IMR-90 (cell line): ENCODE measurements at regions not wholly inside any gene's neighbourhood (a gene's known extent, or its start where the extent isn't known, plus 50 kb on each side); places are given as distances from the start of the nearest gene placed in this dataset.
"Not testable (repeated sequence)": the region's sequence is repeated elsewhere in the genome, so short reads cannot be mapped to it uniquely, and the experiment has no call there.

Source experiments
- ATAC-seq: fragments of 200-7000 bp; cut with Tn5 transposase; 2 replicates; pipeline ENCODE4 v1.9.1; 2020; ENCODE audit warnings: low read depth, mild to moderate bottlenecking, moderate library complexity
- BruUV-seq: library from RNA; stranded (reverse); fragments of 400-500 nt; replicated peaks from 2 replicates; lab custom pipeline; 2021; lab: Mats Ljungman, UMichigan
- CTCF ChIA-PET: fragments of 300-600 bp; formaldehyde crosslinking; extraction: SDS; loops from one replicate; lab custom pipeline; 2021; ENCODE audit warnings: antibody characterized with exemption; lab: Yijun Ruan, JAX
- POLR2A ChIA-PET: fragments of 300-600 bp; sonication (Branson Sonifier 250); formaldehyde crosslinking; loops from one replicate; lab custom pipeline; 2022; ENCODE audit warnings: antibody characterized with exemption; ENCODE audit not compliant: unreplicated experiment; lab: Charles Lee
- DNase-seq: peaks from one replicate; pipeline ENCODE4 v3.0.0; 2013
- H2AFZ ChIP-seq: replicated peaks from 2 replicates; pipeline ENCODE3; 2013; ENCODE audit warnings: low read length, mild to moderate bottlenecking; ENCODE audit not compliant: poor library complexity
- H2AK5ac ChIP-seq: 2 replicates; pipeline ENCODE4 v1.6.1; 2013; ENCODE audit warnings: low read depth, low read length, inconsistent platforms
- H2AK9ac ChIP-seq: replicated peaks from 2 replicates; pipeline ENCODE3; 2013; ENCODE audit warnings: mild to moderate bottlenecking, low read depth, low read length, moderate library complexity; ENCODE audit not compliant: poor library complexity
- H2BK120ac ChIP-seq: 2 replicates; pipeline ENCODE4 v1.6.1; 2013; ENCODE audit warnings: low read depth, low read length, inconsistent platforms
- H2BK15ac ChIP-seq: 3 replicates; pipeline ENCODE4 v1.6.1; 2013; ENCODE audit warnings: low read depth, low read length, inconsistent platforms
- H2BK20ac ChIP-seq: 2 replicates; pipeline ENCODE4 v1.6.1; 2013; ENCODE audit warnings: low read depth, mild to moderate bottlenecking, inconsistent platforms, low read length, moderate library complexity
- H2BK5ac ChIP-seq: 2 replicates; pipeline ENCODE4 v1.6.1; 2013; ENCODE audit warnings: mild to moderate bottlenecking, low read depth, low read length, inconsistent platforms; ENCODE audit not compliant: poor library complexity, severe bottlenecking
- H3K14ac ChIP-seq: replicated peaks from 2 replicates; pipeline ENCODE4 v1.6.1; 2013; ENCODE audit warnings: low read depth, low read length, inconsistent platforms
- H3K18ac ChIP-seq: 2 replicates; pipeline ENCODE4 v1.6.1; 2013; ENCODE audit warnings: low read depth, low read length, control low read depth
- H3K23ac ChIP-seq: 2 replicates; pipeline ENCODE4 v1.6.1; 2013; ENCODE audit warnings: low read depth, low read length, inconsistent platforms
- H3K27ac ChIP-seq: 2 replicates; pipeline ENCODE4 v1.5.1; 2013; ENCODE audit warnings: mild to moderate bottlenecking, control low read depth, low read length; ENCODE audit not compliant: insufficient read depth
- H3K27me3 ChIP-seq: 2 replicates; pipeline ENCODE4 v1.6.1; 2013; ENCODE audit warnings: low read length; ENCODE audit not compliant: control insufficient read depth, insufficient read depth
- H3K36me3 ChIP-seq: 2 replicates; pipeline ENCODE4 v1.6.1; 2013; ENCODE audit warnings: low read length, mixed read lengths; ENCODE audit not compliant: control insufficient read depth, insufficient read depth
- H3K4ac ChIP-seq: 2 replicates; pipeline ENCODE4 v1.6.1; 2013; ENCODE audit warnings: low read depth, low read length, inconsistent platforms
- H3K4me1 ChIP-seq: 2 replicates; pipeline ENCODE4 v1.6.1; 2013; ENCODE audit warnings: low read length, mixed read lengths; ENCODE audit not compliant: control insufficient read depth, insufficient read depth
- H3K4me2 ChIP-seq: 2 replicates; pipeline ENCODE4 v1.6.1; 2013; ENCODE audit warnings: low read depth, mild to moderate bottlenecking, control low read depth, low read length, moderate library complexity
- H3K4me3 ChIP-seq: 2 replicates; pipeline ENCODE4 v1.5.1; 2013; ENCODE audit warnings: low read depth, mild to moderate bottlenecking, control low read depth, low read length, moderate library complexity; ENCODE audit not compliant: insufficient read depth
- H3K56ac ChIP-seq: 2 replicates; pipeline ENCODE4 v1.6.1; 2013; ENCODE audit warnings: low read length, inconsistent platforms; ENCODE audit not compliant: insufficient read depth; ENCODE audit errors: extremely low read depth
- H3K79me1 ChIP-seq, 2 experiments: 2 replicates each; pipeline ENCODE4 v1.6.1; 2013; ENCODE audit warnings: low read length in 2 of 2, inconsistent platforms in 1 of 2, low read depth in 1 of 2
- H3K9ac ChIP-seq: 2 replicates; pipeline ENCODE4 v1.6.1; 2013; ENCODE audit warnings: low read depth, low read length, control low read depth
- H3K9me1 ChIP-seq: 2 replicates; pipeline ENCODE4 v1.6.1; 2013; ENCODE audit warnings: low read length, inconsistent platforms; ENCODE audit not compliant: insufficient read depth
- H3K9me3 ChIP-seq: 2 replicates; pipeline ENCODE4 v1.6.1; 2013; ENCODE audit warnings: low read length; ENCODE audit not compliant: control insufficient read depth, insufficient read depth
- H4K20me1 ChIP-seq: 2 replicates; pipeline ENCODE4 v1.6.1; 2013; ENCODE audit warnings: low read length, inconsistent platforms; ENCODE audit not compliant: insufficient read depth
- H4K5ac ChIP-seq: 2 replicates; pipeline ENCODE4 v1.6.1; 2013; ENCODE audit warnings: mild to moderate bottlenecking, low read depth, low read length, control low read depth
- H4K8ac ChIP-seq, 2 experiments: 2 replicates each; pipeline ENCODE4 v1.6.1; 2013; ENCODE audit warnings: low read depth in 2 of 2, low read length in 2 of 2, control low read depth in 1 of 2, inconsistent platforms in 1 of 2
- H4K91ac ChIP-seq: 2 replicates; pipeline ENCODE4 v1.6.1; 2013; ENCODE audit warnings: low read depth, low read length, inconsistent platforms; ENCODE audit not compliant: insufficient read depth
- WGBS, 2 experiments: methylation state at CpG; one replicate each; pipeline versions ENCODE4 v1.1.5 to v1.1.7; 2013; ENCODE audit warnings: missing lambda C conversion rate in 2 of 2; ENCODE audit not compliant: insufficient read length in 1 of 2; ENCODE audit errors: extremely low coverage in 2 of 2; 5-methylcytosine and 5-hydroxymethylcytosine counted together
- dilution Hi-C: fragments of 300-500 bp; cut with HindIII; formaldehyde crosslinking; loops from one replicate; pipeline ENCODE4 v1.14.3; 2018; ENCODE audit warnings: low sequenced_read_pairs; ENCODE audit not compliant: unreplicated experiment
- in situ Hi-C: fragments of 300-500 bp; cut with MboI; formaldehyde crosslinking; loops from 3 replicates; pipeline ENCODE4 v1.14.3; 2019; ENCODE audit warnings: low sequenced_read_pairs, inconsistent platforms, mixed read lengths
- intact Hi-C: fragments of 100-400 bp; cut with micrococcal nuclease; formaldehyde crosslinking; loops from 2 replicates; pipeline ENCODE4 v1.10.0; 2022

DNA sequence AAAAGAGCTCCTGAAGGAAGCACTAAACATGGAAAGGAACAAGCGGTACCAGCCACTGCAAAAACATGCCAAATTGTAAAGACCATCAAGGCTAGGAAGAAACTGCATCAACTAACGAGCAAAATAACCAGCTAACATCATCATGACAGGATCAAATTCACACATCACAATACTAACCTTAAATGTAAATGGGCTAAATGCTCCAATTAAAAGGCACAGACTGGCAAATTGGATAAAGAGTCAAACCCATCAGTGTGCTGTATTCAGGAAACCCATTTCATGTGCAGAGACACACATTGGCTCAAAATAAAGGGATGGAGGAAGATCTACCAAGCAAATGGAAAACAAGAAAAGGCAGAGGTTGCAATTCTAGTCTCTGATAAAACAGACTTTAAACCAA lies 69.7 kb upstream of the CCT8L2 start:
- H3K36me3 ChIP-seq, H2AK5ac ChIP-seq, H2BK5ac ChIP-seq, H3K23ac ChIP-seq, H3K9me1 ChIP-seq, H4K20me1 ChIP-seq, H4K8ac ChIP-seq, H2BK120ac ChIP-seq, H3K4me1 ChIP-seq, H2BK15ac ChIP-seq, H4K5ac ChIP-seq, POLR2A ChIA-PET, H3K14ac ChIP-seq, H3K9ac ChIP-seq, H4K91ac ChIP-seq, H3K27ac ChIP-seq, H3K4me2 ChIP-seq, CTCF ChIA-PET, H3K27me3 ChIP-seq, H3K4me3 ChIP-seq, BruUV-seq, H3K4ac ChIP-seq, intact Hi-C loops, in situ Hi-C loops, dilution Hi-C loops, H3K56ac ChIP-seq, H3K9me3 ChIP-seq, H3K79me1 ChIP-seq, DNase-seq, H2BK20ac ChIP-seq, H2AFZ ChIP-seq, H2AK9ac ChIP-seq, H3K18ac ChIP-seq, ATAC-seq: not testable (repeated sequence)
- WGBS, 2 experiments: no CpG with 5 or more reads among the region's 2 CpGs

DNA sequence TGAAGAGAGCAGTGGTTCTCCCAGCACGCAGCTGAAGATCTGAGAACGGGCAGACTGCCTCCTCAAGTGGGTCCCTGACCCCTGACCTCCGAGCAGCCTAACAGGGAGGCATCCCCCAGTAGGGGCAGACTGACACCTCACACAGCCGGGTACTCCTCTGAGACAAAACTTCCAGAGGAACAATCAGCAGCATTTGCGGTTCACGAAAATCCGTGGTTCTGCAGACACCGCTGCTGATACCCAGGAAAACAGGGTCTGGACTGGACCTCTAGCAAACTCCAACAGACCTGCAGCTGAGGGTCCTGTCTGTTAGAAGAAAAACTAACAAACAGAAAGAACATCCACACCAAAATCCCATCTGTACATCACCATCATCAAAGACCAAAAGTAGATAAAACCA lies 68.4 kb upstream of the CCT8L2 start:
- H2AK9ac ChIP-seq, H3K23ac ChIP-seq, dilution Hi-C loops, H4K20me1 ChIP-seq, H3K4me3 ChIP-seq, BruUV-seq, H2BK5ac ChIP-seq, H3K4me1 ChIP-seq, H3K56ac ChIP-seq, H3K18ac ChIP-seq, H3K14ac ChIP-seq, H4K8ac ChIP-seq, H4K5ac ChIP-seq, H3K27ac ChIP-seq, DNase-seq, H3K9ac ChIP-seq, H3K9me3 ChIP-seq, intact Hi-C loops, H2BK15ac ChIP-seq, H3K4ac ChIP-seq, H4K91ac ChIP-seq, H2AK5ac ChIP-seq, H2BK20ac ChIP-seq, H3K4me2 ChIP-seq, ATAC-seq, H2AFZ ChIP-seq, H3K9me1 ChIP-seq, H3K36me3 ChIP-seq, in situ Hi-C loops, H2BK120ac ChIP-seq, H3K27me3 ChIP-seq, CTCF ChIA-PET, POLR2A ChIA-PET, H3K79me1 ChIP-seq: not testable (repeated sequence)
- WGBS, 2 experiments: no CpG with 5 or more reads among the region's 8 CpGs
